AG04450 (cell line): ENCODE measurements at regions not wholly inside any gene's neighbourhood (a gene's known extent, or its start where the extent isn't known, plus 50 kb on each side); places are given as distances from the start of the nearest gene placed in this dataset.

Experiments used
- CTCF ChIA-PET: fragments of 300-600, 350-600 bp; formaldehyde crosslinking; extraction: SDS; loops from one replicate; lab custom pipeline; 2022; ENCODE audit warnings: antibody characterized with exemption, inconsistent platforms; lab: Charles Lee
- POLR2A ChIA-PET: fragments of 350-600 bp; formaldehyde crosslinking; extraction: SDS; loops from one replicate; lab custom pipeline; 2021; ENCODE audit warnings: antibody characterized with exemption, inconsistent platforms; lab: Yijun Ruan, JAX
- DNase-seq: peaks from one replicate; pipeline ENCODE4 v3.0.0-alpha.2; 2011; ENCODE audit warnings: low read depth, low spot score
- H3K27ac ChIP-seq: one replicate; pipeline ENCODE4 v1.5.1; 2012; ENCODE audit warnings: low read depth, low read length, control low read depth
- H3K27me3 ChIP-seq: one replicate; pipeline ENCODE4 v1.6.0; 2012; ENCODE audit warnings: low read length; ENCODE audit not compliant: control insufficient read depth, insufficient read depth
- H3K4me3 ChIP-seq: 2 replicates; pipeline ENCODE4 v1.5.1; 2011; ENCODE audit warnings: mild to moderate bottlenecking, low read depth, low read length, control low read depth
- H3K9me3 ChIP-seq: 2 replicates; pipeline ENCODE4 v1.5.1; 2012; ENCODE audit warnings: low read length; ENCODE audit not compliant: control insufficient read depth, insufficient read depth
- TF ChIP-seq, protein P1 (sequence below): IDR thresholded peaks from 2 replicates; pipeline ENCODE4 v1.5.1; 2011; ENCODE audit warnings: low read depth, low read length, control low read depth, inconsistent platforms

DNA sequence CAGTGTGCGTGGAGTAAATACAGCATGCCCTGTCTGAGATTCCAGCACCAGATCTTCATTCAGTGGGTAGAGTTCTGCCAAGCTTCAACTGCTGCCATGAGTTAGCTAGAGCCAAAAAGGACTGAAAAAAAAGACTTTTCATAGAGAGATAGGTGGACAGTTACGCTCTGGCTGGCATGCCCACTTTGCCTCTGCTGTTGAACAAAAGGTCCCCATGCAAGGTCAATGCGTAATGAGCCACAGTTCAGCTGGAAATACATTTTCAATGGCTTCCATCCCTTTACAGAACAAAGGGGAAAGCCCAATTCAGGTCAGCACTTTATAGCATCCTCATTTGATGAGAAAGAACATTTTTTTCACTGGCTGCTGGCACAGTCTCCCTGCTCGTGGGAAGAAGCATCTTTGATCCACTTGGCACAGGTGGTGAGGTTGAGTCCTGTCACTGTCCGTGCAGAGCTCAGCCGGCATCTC lies 86.9 kb upstream of the ERCC6L2 start:
- peaks cover 4% of the 10 kb centered on the region; the same call in 1 of the 2 replicates for H3K9me3 ChIP-seq
- TF ChIP-seq, protein P1, sequence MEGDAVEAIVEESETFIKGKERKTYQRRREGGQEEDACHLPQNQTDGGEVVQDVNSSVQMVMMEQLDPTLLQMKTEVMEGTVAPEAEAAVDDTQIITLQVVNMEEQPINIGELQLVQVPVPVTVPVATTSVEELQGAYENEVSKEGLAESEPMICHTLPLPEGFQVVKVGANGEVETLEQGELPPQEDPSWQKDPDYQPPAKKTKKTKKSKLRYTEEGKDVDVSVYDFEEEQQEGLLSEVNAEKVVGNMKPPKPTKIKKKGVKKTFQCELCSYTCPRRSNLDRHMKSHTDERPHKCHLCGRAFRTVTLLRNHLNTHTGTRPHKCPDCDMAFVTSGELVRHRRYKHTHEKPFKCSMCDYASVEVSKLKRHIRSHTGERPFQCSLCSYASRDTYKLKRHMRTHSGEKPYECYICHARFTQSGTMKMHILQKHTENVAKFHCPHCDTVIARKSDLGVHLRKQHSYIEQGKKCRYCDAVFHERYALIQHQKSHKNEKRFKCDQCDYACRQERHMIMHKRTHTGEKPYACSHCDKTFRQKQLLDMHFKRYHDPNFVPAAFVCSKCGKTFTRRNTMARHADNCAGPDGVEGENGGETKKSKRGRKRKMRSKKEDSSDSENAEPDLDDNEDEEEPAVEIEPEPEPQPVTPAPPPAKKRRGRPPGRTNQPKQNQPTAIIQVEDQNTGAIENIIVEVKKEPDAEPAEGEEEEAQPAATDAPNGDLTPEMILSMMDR = no peak
- H3K4me3 ChIP-seq = no peak overlapping the region
- no peak overlapping the region for H3K27ac ChIP-seq
- no peak for DNase-seq
- ChIA-PET POLR2A (no interaction called here), CTCF (no interaction called here)
- H3K27me3 ChIP-seq = no peaks in the 10 kb centered on the region

DNA sequence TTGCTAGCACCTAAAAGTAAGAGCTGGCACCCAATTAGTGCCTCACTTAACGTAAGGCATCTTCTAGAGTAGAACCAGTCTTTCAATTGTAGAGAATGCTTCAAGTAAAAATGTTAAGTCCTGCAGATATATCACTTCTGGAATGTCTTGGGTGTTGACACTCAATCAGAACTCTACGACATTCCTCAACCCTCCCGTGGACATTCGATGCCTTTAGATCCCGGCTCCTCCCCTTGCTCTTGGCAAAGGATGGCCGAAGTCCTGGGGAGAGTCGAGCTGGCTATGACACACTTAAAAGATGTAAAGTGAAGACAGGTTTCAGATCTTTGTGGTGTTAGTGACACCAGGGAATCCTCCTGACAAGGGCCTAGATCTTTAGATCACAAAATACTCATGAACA lies 87.5 kb upstream of the ERCC6L2 start:
- Histone ChIP-seq H3K27me3 (no peaks in the 10 kb centered on the region), H3K9me3 (peaks cover 4% of the 10 kb centered on the region; the same call in 1 of the 2 replicates), H3K4me3 (no peak overlapping the region), H3K27ac (no peak overlapping the region)
- no peak for DNase-seq
- CTCF ChIA-PET = no interaction called here
- TF ChIP-seq, protein P1 = no peak
- POLR2A ChIA-PET = no interaction called here

DNA sequence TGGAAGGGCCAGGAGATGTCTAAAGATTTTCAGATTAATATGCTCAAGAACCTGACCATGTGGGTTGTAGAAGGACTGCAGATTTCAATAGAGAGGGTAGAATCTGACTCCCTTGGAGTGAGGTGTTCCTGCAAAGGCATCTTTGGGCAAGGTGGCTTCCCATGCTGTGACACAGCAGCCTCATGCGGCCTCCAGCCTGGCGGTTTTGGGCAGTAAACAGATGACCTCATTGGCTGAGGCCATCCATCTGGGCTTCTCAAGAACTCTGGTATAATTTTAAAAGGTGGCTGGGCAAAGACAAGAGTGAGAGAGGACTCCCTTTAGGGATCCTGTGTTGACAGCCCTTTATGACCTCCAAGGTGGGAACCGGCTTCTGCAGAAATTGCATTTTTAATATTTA lies 90.3 kb upstream of the ERCC6L2 start:
- Histone ChIP-seq H3K9me3 (peaks cover 4% of the 10 kb centered on the region; the same call in 1 of the 2 replicates), H3K27ac (no peak overlapping the region), H3K27me3 (no peaks in the 10 kb centered on the region), H3K4me3 (no peak overlapping the region)
- POLR2A ChIA-PET = no interaction called here
- CTCF ChIA-PET = no interaction called here
- TF ChIP-seq, protein P1 = no peak
- no peak for DNase-seq

DNA sequence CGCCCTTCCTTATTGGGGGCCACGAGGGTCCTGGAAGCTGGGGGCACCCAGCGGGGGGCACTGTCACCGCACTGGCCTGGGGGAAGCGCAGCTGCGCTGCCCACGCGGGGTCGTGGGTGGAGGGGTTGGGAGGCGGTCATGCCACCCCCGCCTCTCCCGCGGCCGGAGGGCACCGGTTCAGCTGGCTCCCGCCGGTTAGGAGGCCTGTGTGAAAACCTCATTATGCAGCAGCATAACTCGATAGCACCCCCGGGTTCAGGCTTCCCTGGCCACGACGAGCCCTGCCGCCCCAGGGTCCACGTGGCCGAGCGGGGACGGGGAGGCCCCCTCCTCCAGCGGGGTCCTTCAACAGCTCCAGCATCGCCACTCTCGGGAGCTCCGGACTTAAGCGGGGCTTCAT lies 91.2 kb upstream of the ERCC6L2 start:
- no peaks in the 10 kb centered on the region for H3K27me3 ChIP-seq
- DNase-seq = no peak
- CTCF ChIA-PET = no interaction called here
- no peak overlapping the region for H3K27ac ChIP-seq
- H3K4me3 ChIP-seq = no peak overlapping the region
- TF ChIP-seq, protein P1 = no peak
- POLR2A ChIA-PET = no interaction called here
- H3K9me3 ChIP-seq = peaks cover 4% of the 10 kb centered on the region; the same call in 1 of the 2 replicates

DNA sequence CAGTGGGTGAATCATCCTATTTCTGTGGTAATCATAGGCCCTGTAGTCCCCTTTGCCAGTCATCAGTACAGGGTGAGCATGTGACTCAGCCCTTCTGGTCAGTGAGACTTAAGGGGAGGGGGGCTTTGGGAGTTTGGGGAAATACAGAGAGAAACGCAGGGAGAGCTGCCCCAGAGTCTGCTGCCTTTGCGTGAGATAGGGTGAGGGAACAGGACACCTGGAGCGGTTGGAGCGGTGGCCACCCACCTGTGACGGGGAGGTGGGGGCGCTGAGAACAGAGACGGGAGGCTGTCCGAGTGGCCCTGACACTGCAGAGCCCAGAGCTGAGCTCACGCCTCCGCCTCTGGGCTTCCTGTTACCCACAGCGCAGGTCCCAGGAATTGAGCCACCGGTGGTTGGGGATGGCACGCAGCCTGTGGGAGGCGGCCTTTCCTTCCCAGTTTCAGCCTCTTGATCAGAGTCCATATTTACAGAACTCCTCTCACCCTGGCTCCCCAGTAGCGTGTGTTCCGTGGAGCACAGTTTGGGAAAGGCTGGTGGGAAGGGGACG lies 92.0 kb upstream of the ERCC6L2 start:
- Histone ChIP-seq H3K27me3 (no peaks in the 10 kb centered on the region), H3K27ac (no peak overlapping the region), H3K9me3 (peaks cover 4% of the 10 kb centered on the region; the same call in 1 of the 2 replicates), H3K4me3 (no peak overlapping the region)
- DNase-seq = no peak
- CTCF ChIA-PET = no interaction called here
- POLR2A ChIA-PET = no interaction called here
- TF ChIP-seq, protein P1 = no peak
